Left lung (tissue), 4 donors: ENCODE measurements at regions not wholly inside any gene's neighbourhood (a gene's known extent, or its start where the extent isn't known, plus 50 kb on each side); places are given as distances from the start of the nearest gene placed in this dataset.

Experiments used
- ATAC-seq: fragments of 200-7000 bp; cut with Tn5 transposase; one replicate; pipeline ENCODE4 v1.9.1; 2020; ENCODE audit warnings: moderate library complexity
- DNase-seq, 4 donors: peaks; one replicate each; pipeline ENCODE4 v3.0.0-alpha.2; 2013 to 2020
- H3K27ac ChIP-seq, 2 donors: fragments of 200-600 bp; sonication (generic) in 1 of 2; one replicate each; pipeline versions ENCODE4 v1.5.0 to v1.8.0; 2020 to 2021
- H3K27me3 ChIP-seq, 2 donors: fragments of 200-600 bp; sonication (generic) in 1 of 2; one replicate each; pipeline versions ENCODE4 v1.5.0 to v1.8.0; 2020 to 2021
- H3K36me3 ChIP-seq, 2 donors: fragments of 200-600 bp; sonication (generic) in 1 of 2; one replicate each; pipeline versions ENCODE4 v1.5.0 to v1.8.0; 2020 to 2021
- H3K4me1 ChIP-seq, 2 donors: fragments of 200-600 bp; one replicate each; pipeline ENCODE4 v1.8.0; 2021
- H3K4me3 ChIP-seq, 2 donors: fragments of 200-600 bp; sonication (generic) in 1 of 2; one replicate each; pipeline versions ENCODE4 v1.5.0 to v1.8.0; 2020 to 2021; ENCODE audit warnings: mild to moderate bottlenecking in 1 of 2
- H3K9me3 ChIP-seq, 2 donors: fragments of 200-600 bp; sonication (generic) in 1 of 2; one replicate each; pipeline versions ENCODE4 v1.5.0 to v1.8.0; 2020 to 2021
- intact Hi-C, 2 donors: fragments of 100-400 bp; cut with DNase I; formaldehyde crosslinking; loops; one replicate each; pipeline versions ENCODE4 v1.11.2 to v1.14.2; 2022
- TF ChIP-seq, protein P1 (sequence below), 2 donors: fragments of 200-600 bp; sonication (generic) in 1 of 2; IDR thresholded peaks; one replicate each; pipeline versions ENCODE4 v1.5.0 to v1.8.0; 2021; ENCODE audit warnings: antibody characterized with exemption in 2 of 2
- donor health status: DM: no; HTN: yes; CAD: no.
- donor health status: DM: no; HTN: no; CAD: no.

DNA sequence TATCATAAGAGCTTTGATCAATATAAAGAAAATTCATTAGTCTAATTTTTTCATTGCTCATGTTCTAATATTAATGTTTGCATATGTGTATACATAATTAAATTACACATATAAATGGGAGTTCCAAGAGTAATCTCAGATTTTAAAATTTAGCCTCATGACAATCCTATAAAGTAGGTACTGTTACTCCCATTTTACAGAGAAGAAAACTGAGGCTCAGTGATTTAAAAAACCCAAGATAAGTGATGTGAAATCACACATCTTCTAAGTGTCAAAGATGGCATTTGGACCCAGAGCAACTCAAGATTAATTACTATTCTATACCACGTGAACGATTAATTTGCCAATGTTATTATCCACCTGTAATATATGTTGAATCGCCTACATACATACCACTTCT lies 122.3 kb downstream of the TM2D1 start:
- DNase-seq, result no peak
- Histone ChIP-seq H3K27ac (no peak overlapping the region), H3K9me3 (peaks cover 0 to 2% of the 10 kb centered on the region in 2 donors), H3K4me3 (no peak overlapping the region), H3K4me1 (peaks cover 0 to 22% of the 10 kb centered on the region in 2 donors), H3K27me3 (no peaks in the 10 kb centered on the region), H3K36me3 (no peaks in the 10 kb centered on the region)
- intact Hi-C loops, result no loop called here
- no peak for ATAC-seq
- TF ChIP-seq, protein P1, sequence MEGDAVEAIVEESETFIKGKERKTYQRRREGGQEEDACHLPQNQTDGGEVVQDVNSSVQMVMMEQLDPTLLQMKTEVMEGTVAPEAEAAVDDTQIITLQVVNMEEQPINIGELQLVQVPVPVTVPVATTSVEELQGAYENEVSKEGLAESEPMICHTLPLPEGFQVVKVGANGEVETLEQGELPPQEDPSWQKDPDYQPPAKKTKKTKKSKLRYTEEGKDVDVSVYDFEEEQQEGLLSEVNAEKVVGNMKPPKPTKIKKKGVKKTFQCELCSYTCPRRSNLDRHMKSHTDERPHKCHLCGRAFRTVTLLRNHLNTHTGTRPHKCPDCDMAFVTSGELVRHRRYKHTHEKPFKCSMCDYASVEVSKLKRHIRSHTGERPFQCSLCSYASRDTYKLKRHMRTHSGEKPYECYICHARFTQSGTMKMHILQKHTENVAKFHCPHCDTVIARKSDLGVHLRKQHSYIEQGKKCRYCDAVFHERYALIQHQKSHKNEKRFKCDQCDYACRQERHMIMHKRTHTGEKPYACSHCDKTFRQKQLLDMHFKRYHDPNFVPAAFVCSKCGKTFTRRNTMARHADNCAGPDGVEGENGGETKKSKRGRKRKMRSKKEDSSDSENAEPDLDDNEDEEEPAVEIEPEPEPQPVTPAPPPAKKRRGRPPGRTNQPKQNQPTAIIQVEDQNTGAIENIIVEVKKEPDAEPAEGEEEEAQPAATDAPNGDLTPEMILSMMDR (IDR thresholded peaks at IDR 0.05), result no peak

DNA sequence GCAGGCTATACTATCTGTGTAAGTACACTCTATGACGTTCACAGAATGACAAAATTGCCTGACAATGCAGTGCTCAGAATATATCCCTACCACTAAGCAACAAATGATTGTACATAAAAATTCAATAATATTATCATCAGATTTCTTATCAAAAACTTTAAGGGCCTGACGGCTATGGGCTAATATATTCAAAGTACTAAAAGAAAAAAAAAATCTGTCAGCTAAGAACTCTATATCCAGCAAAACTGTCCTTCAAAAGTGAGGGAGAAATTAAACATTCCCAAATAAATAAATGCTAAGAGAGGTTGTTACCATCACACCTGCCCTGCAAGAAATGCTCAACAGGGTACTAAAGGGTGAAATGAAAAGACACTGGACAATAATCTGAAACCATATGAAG lies 127.3 kb downstream of the TM2D1 start:
- Histone ChIP-seq H3K27ac (no peak overlapping the region), H3K9me3 (peaks cover 0 to 5% of the 10 kb centered on the region in 2 donors), H3K4me1 (no peaks in the 10 kb centered on the region), H3K36me3 (no peaks in the 10 kb centered on the region), H3K4me3 (no peak overlapping the region), H3K27me3 (no peaks in the 10 kb centered on the region)
- DNase-seq (no peak), ATAC-seq (no peak)
- intact Hi-C loops, result no loop called here
- TF ChIP-seq, protein P1 (IDR thresholded peaks at IDR 0.05), result no peak

DNA sequence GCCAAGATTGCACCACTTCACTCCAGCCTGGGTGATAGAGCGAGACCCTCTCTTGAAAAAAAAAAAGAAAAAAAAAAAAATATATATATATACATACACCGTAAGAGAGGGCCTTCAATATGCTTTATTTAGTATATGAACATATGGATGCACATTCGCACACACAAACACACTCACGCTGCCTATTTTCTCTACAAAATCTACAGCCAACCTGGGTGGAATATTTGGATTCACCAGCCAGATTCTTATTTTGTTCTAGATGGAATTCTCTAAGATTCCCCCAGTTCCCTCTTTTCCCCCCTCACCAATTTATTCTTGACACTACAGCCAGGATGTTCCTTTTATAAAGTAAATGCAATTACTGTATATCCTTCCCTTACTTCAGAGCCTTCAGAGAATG lies 131.6 kb downstream of the TM2D1 start:
- Histone ChIP-seq H3K4me1 (no peaks in the 10 kb centered on the region), H3K36me3 (no peaks in the 10 kb centered on the region), H3K4me3 (no peak overlapping the region), H3K27ac (no peak overlapping the region), H3K27me3 (no peaks in the 10 kb centered on the region), H3K9me3 (peaks cover 0 to 5% of the 10 kb centered on the region in 2 donors)
- intact Hi-C loops, result no loop called here
- DNase-seq, result no peak
- TF ChIP-seq, protein P1 (IDR thresholded peaks at IDR 0.05), result no peak
- ATAC-seq, result no peak

DNA sequence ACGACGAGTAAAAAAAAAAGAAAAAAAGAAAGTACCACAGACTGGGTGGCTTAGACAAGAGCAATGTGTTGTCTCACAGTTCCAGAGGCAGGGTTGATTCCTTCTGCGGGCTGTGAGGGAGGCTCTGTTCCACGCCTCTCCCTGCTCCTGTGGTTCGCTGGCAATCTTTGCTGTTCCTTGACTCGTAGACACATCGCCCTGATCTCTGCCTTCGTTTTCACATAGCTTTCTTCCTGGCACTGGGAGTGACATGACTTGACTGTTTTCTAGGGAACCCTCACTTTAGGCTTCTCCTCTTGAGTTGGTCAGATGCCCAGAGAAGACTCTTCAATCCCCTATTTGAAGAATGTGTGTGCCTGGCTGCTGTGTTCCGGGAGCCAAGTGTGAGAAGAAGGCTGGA lies 133.6 kb downstream of the TM2D1 start:
- intact Hi-C loops, result no loop called here
- Histone ChIP-seq H3K4me1 (no peaks in the 10 kb centered on the region), H3K9me3 (no peaks in the 10 kb centered on the region), H3K27me3 (no peaks in the 10 kb centered on the region), H3K27ac (no peak overlapping the region), H3K4me3 (no peak overlapping the region), H3K36me3 (no peaks in the 10 kb centered on the region)
- TF ChIP-seq, protein P1 (IDR thresholded peaks at IDR 0.05), result no peak
- no peak for DNase-seq
- ATAC-seq, result peak; percentile 44

DNA sequence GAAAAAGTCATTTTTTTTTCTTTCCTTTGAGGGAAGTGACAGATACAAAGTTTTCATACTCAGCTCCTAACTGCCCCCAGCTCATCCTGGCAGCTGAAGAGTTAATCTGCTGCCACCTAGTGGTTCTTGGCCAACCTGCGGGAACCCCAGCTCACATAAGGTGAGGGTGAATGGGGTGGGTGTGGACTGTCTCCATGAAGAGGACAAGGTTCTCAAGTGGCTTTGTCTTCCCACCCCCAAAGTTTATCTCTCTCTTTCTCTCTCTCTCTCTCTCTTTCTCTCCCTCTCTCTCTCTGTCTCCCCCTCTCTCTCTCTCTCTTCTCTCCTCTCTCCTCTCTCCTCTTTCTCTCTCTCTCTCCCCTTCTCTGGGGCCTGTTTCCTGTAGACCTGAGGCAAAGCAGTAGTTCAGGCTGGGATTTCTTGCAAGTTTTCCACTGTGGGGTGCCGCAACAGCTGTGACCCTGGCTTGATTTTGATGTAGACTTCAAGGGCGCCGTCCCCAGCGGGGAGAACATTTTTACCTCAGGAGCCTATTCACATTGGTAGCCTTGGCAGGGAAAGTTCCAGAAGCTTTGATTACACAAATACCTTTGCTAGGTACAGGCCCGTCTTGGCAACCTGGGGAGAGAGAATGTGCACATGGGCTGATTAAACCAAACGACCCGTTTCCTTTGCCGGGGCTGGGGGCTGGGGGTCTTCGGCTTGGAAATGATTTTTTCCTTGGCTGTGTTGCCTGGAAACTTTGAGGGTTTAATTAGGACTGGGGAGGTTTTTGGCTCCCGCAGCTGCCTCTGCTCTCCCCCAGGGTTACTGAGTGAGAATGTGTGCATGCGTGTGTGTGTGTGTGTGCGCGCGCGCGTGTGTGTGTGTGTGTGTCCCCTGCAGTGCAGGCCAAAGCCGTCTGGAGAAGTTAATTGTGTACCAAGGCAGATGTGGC lies 135.9 kb downstream of the TM2D1 start:
- Histone ChIP-seq H3K27me3 (no peaks in the 10 kb centered on the region), H3K4me1 (no peaks in the 10 kb centered on the region), H3K36me3 (no peaks in the 10 kb centered on the region), H3K27ac (no peak overlapping the region), H3K9me3 (no peaks in the 10 kb centered on the region), H3K4me3 (no peak overlapping the region)
- intact Hi-C loops, result no loop called here
- ATAC-seq (peak; percentile 90), DNase-seq (peak in 3 of 4 donors; percentile 15 to 49 (median 38))
- TF ChIP-seq, protein P1 (IDR thresholded peaks at IDR 0.05), result peak; percentile 43 to 63
